Keratinocyte (primary cell): ENCODE measurements at regions not wholly inside any gene's neighbourhood (a gene's known extent, or its start where the extent isn't known, plus 50 kb on each side); places are given as distances from the start of the nearest gene placed in this dataset.

Source experiments
- EZH2 ChIP-seq: IDR thresholded peaks from one replicate; pipeline ENCODE4 v1.6.1; 2012; ENCODE audit warnings: inconsistent platforms, mild to moderate bottlenecking, low read length, moderate library complexity
- TF ChIP-seq, protein P1 (sequence below), 3 experiments: IDR thresholded peaks in 1 of 3; conservative IDR thresholded peaks in 1 of 3; optimal IDR thresholded peaks in 1 of 3; 2 replicates in 2 of 3; 3 replicates in 1 of 3; pipeline versions ENCODE3 to v1.5.1; 2011; ENCODE audit warnings: low read length in 3 of 3, mild to moderate bottlenecking in 3 of 3, moderate library complexity in 2 of 3, control low read depth in 1 of 3, inconsistent platforms in 1 of 3; ENCODE audit not compliant: insufficient read depth in 2 of 3; ENCODE audit errors: extremely low read depth in 1 of 3

DNA sequence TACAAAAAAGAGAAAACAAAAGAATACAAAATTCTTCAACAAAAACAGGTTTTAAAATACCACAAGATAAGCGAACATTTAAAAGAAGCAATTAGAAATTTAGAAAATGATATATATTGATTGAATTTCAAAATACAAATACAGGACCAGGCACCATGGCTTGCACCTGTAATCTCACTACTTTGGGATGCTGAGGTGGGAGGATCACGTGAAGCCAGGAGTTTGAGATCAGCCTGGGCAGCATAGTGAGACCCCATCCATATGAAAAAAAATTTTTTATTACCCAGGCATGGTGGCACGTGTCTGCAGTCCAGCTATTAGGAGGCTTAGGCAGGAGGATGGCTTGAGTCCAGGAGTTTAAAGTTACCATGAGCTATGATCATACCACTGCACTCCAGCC, 109.9 kb upstream of the SLC30A5 start:
- TF ChIP-seq, protein P1, sequence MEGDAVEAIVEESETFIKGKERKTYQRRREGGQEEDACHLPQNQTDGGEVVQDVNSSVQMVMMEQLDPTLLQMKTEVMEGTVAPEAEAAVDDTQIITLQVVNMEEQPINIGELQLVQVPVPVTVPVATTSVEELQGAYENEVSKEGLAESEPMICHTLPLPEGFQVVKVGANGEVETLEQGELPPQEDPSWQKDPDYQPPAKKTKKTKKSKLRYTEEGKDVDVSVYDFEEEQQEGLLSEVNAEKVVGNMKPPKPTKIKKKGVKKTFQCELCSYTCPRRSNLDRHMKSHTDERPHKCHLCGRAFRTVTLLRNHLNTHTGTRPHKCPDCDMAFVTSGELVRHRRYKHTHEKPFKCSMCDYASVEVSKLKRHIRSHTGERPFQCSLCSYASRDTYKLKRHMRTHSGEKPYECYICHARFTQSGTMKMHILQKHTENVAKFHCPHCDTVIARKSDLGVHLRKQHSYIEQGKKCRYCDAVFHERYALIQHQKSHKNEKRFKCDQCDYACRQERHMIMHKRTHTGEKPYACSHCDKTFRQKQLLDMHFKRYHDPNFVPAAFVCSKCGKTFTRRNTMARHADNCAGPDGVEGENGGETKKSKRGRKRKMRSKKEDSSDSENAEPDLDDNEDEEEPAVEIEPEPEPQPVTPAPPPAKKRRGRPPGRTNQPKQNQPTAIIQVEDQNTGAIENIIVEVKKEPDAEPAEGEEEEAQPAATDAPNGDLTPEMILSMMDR (optimal IDR thresholded peaks at IDR 0.05 in 1 of 3, IDR thresholded peaks at IDR 0.05 in 1 of 3, conservative IDR thresholded peaks at IDR 0.05 in 1 of 3; ENCODE audit: extremely low read depth in 1 of 3, insufficient read depth in 2 of 3, low read length in 3 of 3) = no peak
- no peak for TF ChIP-seq EZH2
